ENCODE measurements at regions not wholly inside any gene's neighbourhood (a gene's known extent, or its start where the extent isn't known, plus 50 kb on each side); places are given as distances from the start of the nearest gene placed in this dataset.

DNA sequence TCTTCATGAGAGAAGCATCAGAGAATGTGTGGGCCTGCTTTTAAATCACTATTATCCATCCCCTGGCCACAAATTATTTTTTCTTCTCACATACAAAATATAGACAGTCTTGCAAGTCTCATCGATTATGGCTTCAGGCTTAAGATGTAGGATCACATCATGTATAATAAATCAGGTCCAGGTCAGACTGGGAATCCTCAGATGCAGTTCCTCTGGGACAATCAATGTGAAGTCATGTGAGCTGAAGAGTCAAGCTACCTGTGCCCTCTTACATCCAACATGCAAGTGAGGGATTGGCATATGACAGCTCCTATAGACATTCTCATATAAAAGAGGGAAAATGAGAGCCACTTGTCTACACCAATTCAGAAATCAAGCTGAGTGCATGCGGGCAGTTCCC, 631.8 kb downstream of the PTPRU start:
- Histone ChIP-seq H3K9me1 (ENCODE audit: control insufficient read depth, extremely low read depth, insufficient read depth, low read length) (no peaks in the 10 kb centered on the region), H2AFZ (ENCODE audit: control insufficient read depth, low read length) (no peak overlapping the region), H3K27ac (ENCODE audit: control insufficient read depth, insufficient read depth, low read length) (no peak overlapping the region), H3K36me3 (ENCODE audit: control insufficient read depth in 2 of 2, extremely low read depth in 1 of 2, insufficient read depth in 2 of 2, low read length in 2 of 2) (no peaks in the 10 kb centered on the region), H3K4me3 (ENCODE audit: control insufficient read depth in 2 of 3, extremely low read depth in 1 of 3, insufficient read depth in 2 of 3, low read depth in 1 of 3, low read length in 3 of 3) (no peak overlapping the region), H3K27me3 (ENCODE audit: control insufficient read depth, extremely low read depth, insufficient read depth, low read length) (peaks cover 3% of the 10 kb centered on the region), H3K9me3 (ENCODE audit: control insufficient read depth, low read depth, low read length) (peaks cover 1% of the 10 kb centered on the region), H3K4me1 (ENCODE audit: control insufficient read depth, extremely low read depth, insufficient read depth, low read length) (no peaks in the 10 kb centered on the region), H3K79me2 (ENCODE audit: control insufficient read depth, insufficient read depth, low read length) (no peaks in the 10 kb centered on the region), H3K4me2 (ENCODE audit: control insufficient read depth, extremely low read depth, insufficient read depth, low read depth, low read length) (no peak overlapping the region), H3K9ac (ENCODE audit: control insufficient read depth, extremely low read depth, insufficient read depth, low read length) (no peak overlapping the region), H4K20me1 (ENCODE audit: control insufficient read depth, extremely low read depth, insufficient read depth, low read length) (no peaks in the 10 kb centered on the region)
- FAIRE-seq (no peak), DNase-seq (ENCODE audit: low read depth, low spot score) (no peak)
- TF ChIP-seq EZH2 (IDR thresholded peaks at IDR 0.05; ENCODE audit: low read length) (no peak), CTCF (optimal IDR thresholded peaks at IDR 0.05 in 1 of 3, IDR thresholded peaks at IDR 0.05 in 1 of 3, conservative IDR thresholded peaks at IDR 0.05 in 1 of 3; ENCODE audit: extremely low read depth in 1 of 3, insufficient read depth in 2 of 3, low read length in 3 of 3) (no peak)
- dilution Hi-C loops (cut with MboI; ENCODE audit: extremely low pct_ligation_motif_present, low sequenced_read_pairs): no loop called here

DNA sequence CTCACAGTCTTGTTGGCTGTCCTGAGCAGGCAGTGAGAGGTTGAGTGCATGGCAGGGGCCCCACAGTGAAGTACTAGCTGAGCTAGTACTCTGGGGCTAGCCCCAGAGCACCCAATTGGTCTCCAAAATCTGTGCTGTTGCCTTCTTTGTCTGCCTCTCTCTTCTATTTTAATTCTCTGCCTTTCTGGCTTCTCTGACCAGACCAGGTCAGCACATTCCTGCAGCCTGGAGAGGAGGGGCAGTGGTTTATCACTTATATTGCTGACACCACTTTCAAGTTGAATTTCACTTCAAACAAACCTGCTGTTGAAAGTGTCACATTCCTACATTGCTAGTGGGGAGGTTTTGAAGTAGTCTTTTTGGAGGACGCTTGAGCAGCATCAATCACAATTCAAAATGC, 628.7 kb downstream of the PTPRU start:
- no peaks in the 10 kb centered on the region for H3K9me1 ChIP-seq (ENCODE audit: control insufficient read depth, extremely low read depth, insufficient read depth, low read length)
- H3K27me3 ChIP-seq (ENCODE audit: control insufficient read depth, extremely low read depth, insufficient read depth, low read length): no peaks in the 10 kb centered on the region
- H3K79me2 ChIP-seq (ENCODE audit: control insufficient read depth, insufficient read depth, low read length): no peaks in the 10 kb centered on the region
- no peak overlapping the region for H3K4me2 ChIP-seq (ENCODE audit: control insufficient read depth, extremely low read depth, insufficient read depth, low read depth, low read length)
- no peak for TF ChIP-seq EZH2 (IDR thresholded peaks at IDR 0.05; ENCODE audit: low read length)
- no peak for TF ChIP-seq CTCF (optimal IDR thresholded peaks at IDR 0.05 in 1 of 3, IDR thresholded peaks at IDR 0.05 in 1 of 3, conservative IDR thresholded peaks at IDR 0.05 in 1 of 3; ENCODE audit: extremely low read depth in 1 of 3, insufficient read depth in 2 of 3, low read length in 3 of 3)
- H3K4me3 ChIP-seq (ENCODE audit: control insufficient read depth in 2 of 3, extremely low read depth in 1 of 3, insufficient read depth in 2 of 3, low read depth in 1 of 3, low read length in 3 of 3): no peak overlapping the region
- H4K20me1 ChIP-seq (ENCODE audit: control insufficient read depth, extremely low read depth, insufficient read depth, low read length): no peaks in the 10 kb centered on the region
- no peak overlapping the region for H2AFZ ChIP-seq (ENCODE audit: control insufficient read depth, low read length)
- H3K27ac ChIP-seq (ENCODE audit: control insufficient read depth, insufficient read depth, low read length): no peak overlapping the region
- dilution Hi-C loops (cut with MboI; ENCODE audit: extremely low pct_ligation_motif_present, low sequenced_read_pairs): no loop called here
- FAIRE-seq: no peak
- DNase-seq (ENCODE audit: low read depth, low spot score): no peak
- peaks cover 6% of the 10 kb centered on the region for H3K9me3 ChIP-seq (ENCODE audit: control insufficient read depth, low read depth, low read length)
- no peaks in the 10 kb centered on the region for H3K36me3 ChIP-seq (ENCODE audit: control insufficient read depth in 2 of 2, extremely low read depth in 1 of 2, insufficient read depth in 2 of 2, low read length in 2 of 2)
- no peaks in the 10 kb centered on the region for H3K4me1 ChIP-seq (ENCODE audit: control insufficient read depth, extremely low read depth, insufficient read depth, low read length)
- no peak overlapping the region for H3K9ac ChIP-seq (ENCODE audit: control insufficient read depth, extremely low read depth, insufficient read depth, low read length)

Data from keratinocyte (primary cell).